ENCODE measurements at regions not wholly inside any gene's neighbourhood (a gene's known extent, or its start where the extent isn't known, plus 50 kb on each side); places are given as distances from the start of the nearest gene placed in this dataset.

DNA sequence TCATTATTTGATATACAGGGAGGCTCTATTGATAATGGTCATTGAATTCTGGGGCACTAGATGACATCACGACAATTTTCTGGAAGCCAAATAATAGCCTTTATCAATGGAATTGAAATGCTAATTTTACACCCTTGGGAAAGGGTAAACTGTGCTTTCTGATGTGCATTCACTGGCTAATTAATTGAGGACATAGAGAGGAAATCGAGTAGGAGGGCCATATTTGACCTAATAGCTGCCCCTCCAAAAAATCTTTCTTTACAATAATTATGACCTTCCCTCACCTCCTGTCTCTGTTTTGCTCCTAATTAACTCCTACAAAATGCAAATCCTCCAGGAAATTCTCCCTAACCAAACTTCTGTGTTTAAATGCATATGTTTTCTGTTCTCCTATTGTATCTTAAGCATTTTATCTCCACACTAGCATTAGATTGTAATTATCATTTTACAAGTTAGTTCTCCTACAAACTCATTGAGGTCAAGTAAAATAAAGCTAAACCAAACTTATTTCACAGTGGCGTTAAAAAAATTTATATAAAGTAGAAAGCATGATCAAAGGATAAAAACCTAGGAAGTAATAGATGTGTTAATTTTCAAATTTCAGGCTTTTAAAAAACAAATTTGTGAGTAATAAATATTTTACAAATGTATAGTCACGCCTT lies 1414.0 kb upstream of the AGA start:
- no peak for DNase-seq

DNA sequence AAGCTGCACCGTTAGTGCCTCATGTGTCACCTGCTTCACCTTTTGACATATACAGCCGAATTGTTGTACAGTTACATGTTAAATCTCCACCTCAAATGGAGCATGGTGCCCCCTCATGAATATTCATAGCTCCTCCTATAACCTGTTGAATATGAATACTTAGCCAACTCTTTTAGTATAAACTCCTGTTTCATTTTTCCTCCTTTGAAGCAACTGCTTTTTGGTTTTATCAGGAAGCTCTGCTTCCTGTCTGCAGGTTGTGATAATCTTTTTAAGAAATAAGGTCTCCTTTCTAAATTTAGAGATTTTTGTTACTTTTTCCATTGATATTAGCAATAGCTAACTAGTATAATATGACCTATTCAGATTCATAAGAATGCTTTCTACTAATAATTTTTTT lies 1429.2 kb upstream of the AGA start:
- no peak for DNase-seq

DNA sequence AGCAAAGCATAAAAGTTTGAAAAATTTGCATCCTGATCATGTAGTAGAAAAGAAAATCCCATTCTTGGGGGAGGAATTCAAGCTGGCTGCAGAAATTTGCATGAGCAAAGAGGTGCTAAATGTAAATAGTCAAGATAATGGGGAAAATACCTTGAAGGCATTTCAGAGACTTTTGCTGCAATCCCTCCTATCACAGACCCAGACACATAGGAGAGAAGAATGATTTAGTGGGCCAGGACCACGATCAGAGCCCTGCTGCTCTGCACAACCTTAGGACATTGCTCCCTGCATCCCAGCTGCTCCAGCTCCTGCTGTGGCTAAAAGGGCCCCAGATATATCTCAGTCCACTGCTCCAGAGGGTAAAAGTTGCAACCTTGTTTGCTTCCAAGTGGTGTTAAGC lies 1439.7 kb upstream of the AGA start:
- DNase-seq = no peak

DNA sequence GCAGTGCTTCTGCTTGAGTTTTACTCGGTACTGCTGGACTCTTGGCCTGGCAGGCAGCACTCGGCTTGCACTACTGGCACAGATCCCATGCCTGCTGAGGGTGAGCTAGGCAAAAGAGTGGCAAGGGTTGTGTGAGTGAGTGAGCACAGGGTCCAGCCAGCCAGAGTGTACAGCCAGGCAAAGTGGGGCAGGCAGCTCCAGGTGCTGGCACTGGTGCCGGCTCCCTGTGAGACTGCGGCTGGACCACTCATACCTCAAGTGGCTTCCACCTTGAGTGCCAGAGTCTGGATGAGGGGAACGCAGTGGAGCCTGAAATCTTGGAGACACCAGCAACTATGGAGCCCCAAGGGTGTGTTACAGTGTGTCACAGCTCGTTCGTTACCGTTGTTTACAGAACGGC lies 1451.9 kb upstream of the AGA start:
- DNase-seq = no peak

DNA sequence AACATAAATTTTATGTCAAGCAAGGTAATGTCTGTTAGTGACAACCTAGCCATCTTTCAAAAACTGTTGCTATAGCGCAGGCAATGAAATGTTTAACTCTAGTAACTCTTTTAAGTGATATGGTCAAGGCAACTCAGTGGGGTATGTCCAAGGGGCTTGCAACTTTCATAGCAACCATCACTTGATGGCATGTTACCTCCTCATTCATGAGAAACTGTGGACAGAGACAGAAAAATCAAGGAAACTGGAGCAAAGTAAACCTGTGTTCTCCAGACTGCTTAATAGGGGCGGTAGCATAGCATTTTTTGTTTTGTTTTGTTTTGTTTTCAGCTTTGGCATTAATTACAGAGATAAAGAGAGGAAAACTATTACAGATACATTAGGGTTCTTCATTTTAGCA lies 1456.8 kb upstream of the AGA start:
- DNase-seq = no peak

DNA sequence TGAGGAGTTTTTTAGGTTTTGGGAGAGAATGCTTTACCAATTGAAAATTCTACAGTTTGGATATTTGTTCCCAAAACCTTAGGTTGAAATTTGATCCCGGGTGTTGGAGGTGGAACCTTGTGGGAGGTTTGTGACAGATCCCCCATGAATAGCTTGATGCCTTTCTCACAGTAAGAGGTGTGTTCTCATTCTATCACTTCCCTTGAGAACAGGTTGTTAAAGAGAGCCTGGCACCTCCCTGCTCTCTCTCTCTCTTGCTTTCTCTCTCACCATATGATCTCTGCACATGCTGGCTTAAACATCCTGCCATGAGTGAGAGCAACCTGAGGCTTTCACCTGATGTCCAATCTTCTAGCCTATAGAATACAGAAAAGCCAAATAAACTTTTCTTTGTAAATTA lies 1475.5 kb upstream of the AGA start:
- no peak for DNase-seq

DNA sequence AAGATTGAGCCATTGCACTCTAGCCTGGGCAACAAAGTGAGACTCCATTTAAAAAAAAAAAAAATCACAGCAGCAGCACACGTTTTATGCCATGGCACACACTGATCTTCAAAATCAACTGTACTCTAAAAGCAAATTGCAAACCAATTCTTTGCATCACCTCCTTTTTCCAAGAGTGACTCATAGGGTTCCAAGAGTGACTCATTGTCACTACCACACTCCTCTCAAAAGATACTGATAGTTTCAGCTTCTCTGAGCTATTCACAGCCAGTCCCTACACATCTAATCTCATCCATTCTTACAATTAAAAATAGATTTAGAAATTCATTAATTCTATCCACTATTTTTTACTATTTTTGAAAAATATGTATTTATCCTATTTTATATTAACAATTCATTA lies 1494.9 kb upstream of the AGA start:
- no peak for DNase-seq

DNA sequence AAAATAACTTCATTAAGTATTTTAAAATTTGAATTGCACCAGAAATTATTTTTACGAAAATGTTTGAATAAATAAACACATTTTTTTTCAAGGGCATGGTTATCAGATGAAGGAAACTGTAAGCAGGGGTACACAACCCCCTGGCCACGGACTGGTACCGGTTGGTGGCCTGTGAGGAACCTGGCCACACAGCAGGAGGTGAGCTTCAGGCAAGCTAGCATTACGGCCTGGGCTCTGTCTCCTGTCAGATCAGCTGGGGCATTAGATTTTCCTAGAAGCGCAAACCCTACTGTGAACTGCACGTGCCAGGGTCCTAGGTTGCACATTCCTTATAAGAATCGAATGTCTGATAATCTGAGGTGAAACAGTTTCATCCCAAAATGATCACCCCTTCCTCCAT lies 1499.7 kb upstream of the AGA start:
- no peak for DNase-seq

DNA sequence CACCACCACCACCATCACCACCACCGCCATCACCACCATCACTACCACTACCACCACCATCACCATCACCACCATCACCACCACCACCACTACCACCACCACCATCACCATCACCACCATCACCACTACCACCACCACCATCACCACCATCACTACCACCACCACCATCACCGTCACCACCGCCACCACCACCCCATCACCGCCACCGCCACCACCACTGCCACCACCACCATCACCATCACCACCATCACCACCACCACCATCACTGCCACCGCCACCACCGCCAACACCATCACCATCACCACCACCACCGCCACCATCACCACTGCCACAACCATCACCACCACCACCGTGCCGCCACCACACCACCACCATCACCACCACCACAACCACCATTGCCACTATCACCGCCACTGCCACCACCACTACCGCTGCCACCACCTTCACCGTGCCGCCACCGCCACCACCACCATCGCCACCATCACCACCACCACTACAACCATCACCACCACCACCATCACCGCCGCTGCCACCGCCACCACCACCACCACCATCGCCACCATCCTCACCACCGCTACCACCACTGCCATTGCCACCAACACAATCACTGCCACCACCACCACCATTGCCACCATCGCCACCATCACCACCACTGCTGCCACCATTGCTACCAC lies 1511.3 kb upstream of the AGA start:
- DNase-seq = no peak

DNA sequence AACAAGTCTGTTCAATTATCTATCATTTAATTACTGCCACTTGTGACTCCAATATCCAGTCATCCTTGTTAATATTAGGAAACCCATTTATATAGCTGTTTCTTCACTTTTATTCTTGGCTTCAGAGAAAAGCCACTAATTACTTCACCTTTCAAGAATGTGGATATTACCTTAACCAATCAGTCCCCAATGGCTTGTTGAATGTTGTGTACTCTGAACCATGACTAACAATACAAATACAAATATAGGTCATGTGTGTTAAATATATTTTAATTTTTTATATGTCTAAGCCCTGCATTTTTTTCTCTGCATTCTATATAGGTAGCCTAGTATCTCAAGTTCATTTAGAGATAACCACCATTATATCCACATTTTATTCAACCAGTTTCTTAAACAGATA lies 1513.4 kb upstream of the AGA start:
- no peak for DNase-seq

DNA sequence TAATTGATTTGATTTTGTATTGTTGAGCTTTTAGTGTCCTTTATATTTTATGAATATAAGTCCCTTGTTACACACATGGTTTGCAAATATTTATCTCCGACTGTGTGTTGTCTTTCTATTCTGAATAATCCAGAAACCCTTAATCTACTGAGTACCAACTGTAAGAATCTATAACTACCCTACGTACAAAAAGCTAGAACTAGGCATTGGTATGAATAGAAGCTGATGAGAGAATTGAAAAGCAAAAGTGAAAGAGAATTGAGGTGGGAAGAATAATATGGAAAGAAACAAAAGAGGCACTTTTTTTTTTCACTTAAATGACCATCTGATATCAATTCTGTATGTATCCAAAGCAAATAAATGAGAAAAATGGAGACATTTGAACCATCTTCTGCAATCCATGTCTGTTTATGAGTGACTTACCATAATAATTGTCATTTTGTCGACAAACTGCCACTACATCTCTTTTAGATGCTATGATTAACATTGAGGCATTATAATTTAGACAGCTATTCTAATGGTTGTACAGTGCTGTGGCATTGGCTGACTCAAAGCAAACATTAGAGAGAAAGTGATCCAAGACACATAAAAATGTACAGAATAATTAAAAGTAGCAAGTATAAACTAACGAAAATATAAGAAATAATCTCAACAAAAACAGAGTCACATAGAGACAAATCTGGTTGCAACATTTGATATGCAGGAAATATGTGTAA lies 1516.6 kb upstream of the AGA start:
- DNase-seq = no peak

DNA sequence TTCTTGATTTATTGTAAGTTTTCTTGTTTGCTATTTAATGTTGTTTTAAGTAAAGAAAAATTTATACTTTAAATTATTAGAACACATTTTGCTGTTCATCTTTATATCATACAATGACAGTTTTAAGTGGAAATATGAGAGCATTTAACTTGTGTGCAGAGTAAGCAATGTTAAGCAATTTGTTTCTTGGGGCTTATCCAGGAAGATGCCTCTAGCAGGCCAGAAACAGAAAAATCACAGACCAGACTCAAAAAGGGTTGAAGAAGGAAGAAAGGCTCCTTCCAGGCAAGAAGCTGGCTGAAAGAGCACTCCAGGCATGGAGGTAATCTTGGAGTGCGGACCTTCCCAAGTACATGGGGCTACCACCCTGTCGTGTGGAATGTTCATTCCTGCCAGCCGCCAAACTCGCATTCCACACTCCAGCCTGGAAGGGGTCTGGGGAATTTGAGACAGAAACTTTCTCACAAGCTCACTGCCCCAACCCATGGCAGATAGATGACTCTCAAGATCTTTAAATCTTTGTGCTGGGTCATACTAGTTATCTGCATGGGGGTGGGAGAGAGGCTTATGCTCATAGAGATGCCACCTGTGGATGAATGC lies 1521.3 kb upstream of the AGA start:
- no peak for DNase-seq

DNA sequence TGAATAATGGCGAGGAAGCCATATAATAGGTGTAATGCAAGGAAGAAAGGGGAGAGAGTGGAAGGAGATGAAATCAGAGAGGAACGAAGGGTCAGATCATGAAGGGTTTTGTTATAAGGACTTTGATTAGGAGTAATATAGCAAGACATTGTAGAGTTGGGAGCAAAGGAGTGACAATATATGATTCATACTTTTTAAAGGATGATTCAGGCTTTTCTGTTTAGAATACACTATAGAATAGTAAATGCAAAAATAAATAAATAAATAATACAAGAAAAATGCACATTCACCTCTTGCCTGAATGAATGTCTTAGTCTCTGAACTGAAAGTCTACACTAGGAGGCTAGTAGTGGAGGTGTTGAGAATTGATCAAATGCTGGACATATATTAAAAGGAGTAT lies 1524.4 kb upstream of the AGA start:
- DNase-seq = no peak

DNA sequence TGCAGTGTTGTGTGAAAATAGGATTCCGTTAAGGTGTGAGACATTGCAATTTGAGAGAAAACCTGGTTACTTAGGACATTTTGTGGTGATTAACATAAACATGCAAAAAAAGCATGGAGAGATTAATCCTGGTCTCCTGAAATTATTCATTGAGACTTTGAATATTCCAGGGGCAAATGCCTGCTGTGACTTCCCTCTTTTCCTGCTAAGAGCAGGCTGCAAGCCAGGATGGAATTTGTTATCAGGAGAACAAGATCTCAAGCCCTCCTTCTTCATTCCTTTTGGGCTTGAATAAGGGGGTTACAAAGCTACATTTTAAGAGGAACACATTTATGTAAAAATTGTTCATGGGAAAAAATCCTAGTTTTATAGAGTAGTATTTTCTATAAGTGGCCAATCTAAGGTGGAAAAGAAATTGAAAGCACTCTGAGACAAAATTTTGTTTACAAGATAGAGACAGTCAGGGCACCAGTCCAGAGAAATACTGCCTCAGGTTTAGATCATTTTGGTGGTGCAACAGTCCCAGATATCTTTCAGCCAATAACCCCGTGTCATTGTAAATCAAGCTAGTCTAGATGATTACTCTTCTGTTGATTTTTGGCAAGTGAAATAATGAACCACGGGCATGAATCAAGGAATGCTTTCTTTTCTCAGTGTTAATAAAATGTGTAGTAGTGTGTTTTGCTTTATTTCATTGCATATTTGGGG lies 1528.3 kb upstream of the AGA start:
- no peak for DNase-seq

DNA sequence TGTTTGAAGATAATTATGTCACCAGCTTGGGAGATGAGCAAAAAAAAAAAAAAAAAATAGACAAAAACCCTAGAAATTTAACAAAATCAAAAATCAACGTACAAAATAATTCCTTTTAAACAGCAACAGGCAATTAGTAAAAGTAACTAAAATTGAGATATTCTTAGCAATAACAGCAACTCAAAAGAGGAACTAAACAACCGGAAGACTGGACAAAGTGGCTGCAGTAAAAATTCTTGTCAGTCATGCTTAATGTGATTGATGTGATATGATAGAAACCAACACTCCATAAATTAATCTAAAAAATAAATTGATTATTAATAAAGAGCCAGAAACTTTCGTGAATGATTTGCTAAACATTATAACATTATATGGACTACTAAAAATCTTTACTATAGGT lies 1534.6 kb upstream of the AGA start:
- DNase-seq = no peak

DNA sequence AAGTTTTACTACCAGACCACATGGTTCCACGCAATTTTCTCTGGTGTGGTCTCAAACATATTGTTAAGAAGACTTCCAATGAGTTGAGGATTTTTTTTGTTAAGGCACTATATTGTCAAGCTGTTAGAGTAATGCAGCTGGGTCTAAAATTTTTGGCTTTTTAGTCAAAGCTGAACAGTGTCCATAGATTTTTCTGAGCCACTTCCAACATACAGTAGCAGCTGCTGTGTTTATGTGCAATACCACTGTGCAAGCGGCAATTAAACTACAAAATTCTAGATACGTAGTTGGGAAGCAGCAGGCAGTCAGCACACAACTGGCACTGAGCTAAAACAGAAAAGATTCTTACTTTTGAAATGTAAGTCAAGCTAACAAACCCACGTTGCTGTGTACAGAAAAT lies 1551.1 kb upstream of the AGA start:
- DNase-seq = no peak

DNA sequence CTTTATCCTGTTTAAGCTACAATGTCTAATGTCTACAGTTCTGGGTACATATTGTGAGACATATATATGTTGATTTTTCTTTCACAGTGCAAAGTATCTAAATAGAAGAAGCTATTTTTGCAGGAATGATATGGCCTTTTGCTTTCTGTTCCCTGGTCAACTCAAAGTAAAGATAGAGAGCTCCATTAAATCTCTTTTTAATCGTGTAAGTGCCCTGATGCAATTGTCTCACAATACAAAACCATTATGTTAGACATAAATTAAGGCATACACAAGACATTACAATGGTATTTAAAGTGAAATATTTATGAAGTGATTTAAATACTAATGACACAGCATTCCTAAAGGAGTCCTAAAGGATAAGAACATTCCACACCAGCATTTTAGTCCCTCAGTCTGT lies 1559.7 kb upstream of the AGA start:
- no peak for DNase-seq

DNA sequence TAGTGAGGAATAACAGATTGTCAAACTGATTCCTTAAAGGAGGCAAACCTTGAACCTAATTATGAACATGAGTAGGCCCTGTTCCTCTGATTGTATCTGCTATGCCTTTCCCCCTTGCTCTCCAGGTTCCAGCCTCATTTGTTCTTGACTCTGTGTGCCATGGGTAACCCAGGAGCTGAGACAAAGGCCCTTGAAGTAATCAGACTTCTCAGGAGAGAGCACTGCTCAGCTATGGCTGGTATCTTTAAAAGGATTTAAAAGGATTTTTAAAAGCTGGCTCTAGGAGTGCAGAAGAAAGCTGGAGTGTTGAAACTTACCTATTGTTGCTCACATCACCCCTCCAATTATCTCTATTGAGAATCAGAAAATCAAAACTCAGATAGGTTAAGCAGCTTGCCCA lies 1565.5 kb upstream of the AGA start:
- DNase-seq = no peak

DNA sequence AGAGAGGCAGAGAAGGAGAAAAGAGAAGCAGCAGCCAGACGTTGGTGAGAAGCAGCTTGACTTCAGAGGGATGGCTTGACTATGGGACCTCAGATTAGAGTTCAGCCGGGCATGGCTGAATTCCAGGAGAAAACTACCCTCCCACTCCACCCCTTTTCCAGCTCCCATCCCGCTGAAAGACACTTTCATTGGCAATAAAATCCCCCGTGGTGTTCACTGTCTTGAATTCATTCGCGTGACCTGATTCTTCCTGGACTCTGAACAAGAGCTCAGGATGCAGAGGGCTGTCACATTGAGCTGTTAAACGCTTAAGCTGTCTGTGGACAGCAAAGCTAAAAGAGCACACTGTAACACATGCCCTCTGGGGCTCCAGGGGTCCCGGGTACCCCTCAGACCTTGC lies 1575.3 kb upstream of the AGA start:
- no peak for DNase-seq

DNA sequence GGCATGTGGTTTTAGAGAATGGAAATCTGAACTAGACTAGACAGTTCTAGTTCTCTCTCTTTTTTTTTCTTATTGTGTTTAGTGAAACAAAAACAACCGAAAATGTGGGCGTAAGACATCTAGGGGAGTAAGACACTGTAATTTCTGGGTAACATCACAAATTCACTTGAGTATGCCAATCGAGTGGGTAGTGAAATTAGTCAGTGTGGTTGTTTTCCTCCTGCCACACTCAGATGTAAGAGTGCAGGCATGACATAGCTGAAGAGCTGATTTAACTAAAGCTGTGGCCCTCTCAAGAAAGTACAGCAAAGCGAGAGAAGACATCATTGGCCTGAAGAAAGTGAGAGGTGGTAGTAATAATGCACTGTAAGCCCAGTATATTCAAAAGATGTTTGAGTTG lies 1585.3 kb upstream of the AGA start:
- no peak for DNase-seq

DNA sequence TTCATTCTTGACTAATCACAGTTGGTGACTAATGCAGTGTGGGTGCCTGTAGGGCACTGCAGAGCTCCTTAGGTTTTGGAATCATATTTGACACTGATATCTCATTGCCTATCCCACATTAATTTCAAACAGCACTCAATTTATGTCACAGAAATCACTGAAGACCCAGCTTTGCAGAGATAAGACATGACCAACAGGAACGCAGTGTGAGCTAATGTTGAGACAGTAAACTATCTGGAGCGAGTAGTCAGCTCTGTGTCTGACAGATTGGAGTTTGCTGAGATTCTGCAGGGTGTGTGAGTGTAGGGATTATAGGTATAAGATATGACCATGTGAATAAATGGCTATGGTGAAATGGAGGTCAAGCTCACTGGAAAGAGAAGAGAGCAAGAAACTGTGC lies 1586.1 kb upstream of the AGA start:
- no peak for DNase-seq

DNA sequence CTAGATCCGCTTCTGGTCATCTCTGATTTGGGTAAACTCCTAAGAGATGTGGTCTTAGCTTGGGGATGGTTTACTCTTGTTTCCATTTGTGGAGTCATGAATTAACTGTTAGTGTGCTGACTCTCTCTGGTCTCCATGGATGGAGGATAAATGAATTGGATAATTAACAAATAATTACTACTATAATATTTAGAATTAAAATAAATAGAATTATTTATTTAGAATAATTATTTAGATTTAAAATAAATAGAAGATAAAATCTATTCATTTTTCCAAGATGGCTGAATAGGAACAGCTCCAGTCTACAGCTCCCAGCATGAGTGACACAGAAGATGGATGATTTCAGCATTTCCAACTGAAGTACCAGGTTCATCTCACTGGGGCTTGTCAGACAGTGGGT lies 1587.4 kb upstream of the AGA start:
- no peak for DNase-seq

DNA sequence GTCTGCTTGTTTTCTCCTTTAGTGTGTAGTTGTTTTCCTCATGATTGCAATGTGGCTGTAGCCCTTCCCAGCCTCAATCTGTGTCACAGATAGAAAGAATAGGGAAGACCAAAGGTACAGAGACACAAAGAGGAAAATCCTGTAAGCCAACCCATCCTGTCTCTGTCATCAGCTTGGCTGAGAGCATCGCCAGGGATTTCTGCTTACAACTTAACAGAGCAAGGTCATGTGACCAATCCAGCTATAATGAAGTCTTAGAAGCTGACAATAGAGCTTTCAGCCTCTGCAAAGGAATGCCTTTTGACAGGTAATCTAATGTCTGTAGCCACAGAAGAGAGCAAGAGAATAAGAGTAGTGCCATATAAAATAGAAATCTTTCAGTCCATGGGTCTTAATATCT lies 1598.0 kb upstream of the AGA start:
- no peak for DNase-seq

All from CD4-positive, alpha-beta T cell treated with Interleukin-4 for 1 hour (primary cell).